GM13976 (cell line): ENCODE measurements at regions not wholly inside any gene's neighbourhood (a gene's known extent, or its start where the extent isn't known, plus 50 kb on each side); places are given as distances from the start of the nearest gene placed in this dataset.

Experiments used
- DNase-seq: peaks from one replicate; pipeline ENCODE4 v3.0.0; 2012; ENCODE audit warnings: low spot score
- in situ Hi-C: fragments of 300-500 bp; cut with MboI; formaldehyde crosslinking; loops from one replicate; pipeline ENCODE4 v1.12.0; 2022; ENCODE audit warnings: low sequenced_read_pairs, mixed read lengths, inconsistent platforms; ENCODE audit not compliant: unreplicated experiment
- TF ChIP-seq, protein P1 (sequence below): IDR thresholded peaks from 2 replicates; pipeline ENCODE4 v1.5.1; 2012; ENCODE audit warnings: borderline replicate concordance, mild to moderate bottlenecking; ENCODE audit not compliant: insufficient read depth; ENCODE audit errors: extremely low read depth, missing control alignments, control extremely low read depth

- DNase-seq: no peak
- in situ Hi-C loops: no loop called here
These were observed 73.9 kb downstream of the PRLHR start for GRCh38 chr10:118521415-118522117.

GRCh38 chr10:118520116-118520742, 75.2 kb downstream of the PRLHR start:
- TF ChIP-seq, protein P1, sequence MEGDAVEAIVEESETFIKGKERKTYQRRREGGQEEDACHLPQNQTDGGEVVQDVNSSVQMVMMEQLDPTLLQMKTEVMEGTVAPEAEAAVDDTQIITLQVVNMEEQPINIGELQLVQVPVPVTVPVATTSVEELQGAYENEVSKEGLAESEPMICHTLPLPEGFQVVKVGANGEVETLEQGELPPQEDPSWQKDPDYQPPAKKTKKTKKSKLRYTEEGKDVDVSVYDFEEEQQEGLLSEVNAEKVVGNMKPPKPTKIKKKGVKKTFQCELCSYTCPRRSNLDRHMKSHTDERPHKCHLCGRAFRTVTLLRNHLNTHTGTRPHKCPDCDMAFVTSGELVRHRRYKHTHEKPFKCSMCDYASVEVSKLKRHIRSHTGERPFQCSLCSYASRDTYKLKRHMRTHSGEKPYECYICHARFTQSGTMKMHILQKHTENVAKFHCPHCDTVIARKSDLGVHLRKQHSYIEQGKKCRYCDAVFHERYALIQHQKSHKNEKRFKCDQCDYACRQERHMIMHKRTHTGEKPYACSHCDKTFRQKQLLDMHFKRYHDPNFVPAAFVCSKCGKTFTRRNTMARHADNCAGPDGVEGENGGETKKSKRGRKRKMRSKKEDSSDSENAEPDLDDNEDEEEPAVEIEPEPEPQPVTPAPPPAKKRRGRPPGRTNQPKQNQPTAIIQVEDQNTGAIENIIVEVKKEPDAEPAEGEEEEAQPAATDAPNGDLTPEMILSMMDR: no peak
- in situ Hi-C loops: no loop called here
- DNase-seq: no peak

More at GRCh38 chr10:118521415-118522117, 73.9 kb downstream of the PRLHR start:
- TF ChIP-seq, protein P1: no peak

DNA sequence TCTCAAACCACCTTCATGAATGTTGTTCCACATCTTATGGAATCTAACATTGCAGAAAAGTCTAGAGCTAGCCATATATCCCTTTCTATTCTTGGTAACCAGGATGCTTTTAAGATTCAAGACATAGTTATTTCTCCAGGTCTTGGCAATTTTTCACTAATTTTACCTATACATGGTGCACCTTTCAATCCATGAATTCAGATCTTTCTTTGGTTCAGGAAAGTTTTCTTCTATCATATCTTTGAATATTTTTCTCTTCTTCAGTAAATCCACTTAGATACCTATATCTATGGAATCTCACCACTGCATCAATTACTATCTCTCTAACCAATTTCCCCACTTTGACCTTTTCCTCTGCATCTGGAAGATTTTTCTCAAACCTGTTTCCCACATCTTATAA, 77.4 kb downstream of the PRLHR start:
- in situ Hi-C loops: no loop called here
- TF ChIP-seq, protein P1: no peak
- DNase-seq: no peak

GRCh38 chr10:118516716-118517115, 78.7 kb downstream of the PRLHR start:
- no peak for DNase-seq
- in situ Hi-C loops: no loop called here
- TF ChIP-seq, protein P1: no peak

DNA sequence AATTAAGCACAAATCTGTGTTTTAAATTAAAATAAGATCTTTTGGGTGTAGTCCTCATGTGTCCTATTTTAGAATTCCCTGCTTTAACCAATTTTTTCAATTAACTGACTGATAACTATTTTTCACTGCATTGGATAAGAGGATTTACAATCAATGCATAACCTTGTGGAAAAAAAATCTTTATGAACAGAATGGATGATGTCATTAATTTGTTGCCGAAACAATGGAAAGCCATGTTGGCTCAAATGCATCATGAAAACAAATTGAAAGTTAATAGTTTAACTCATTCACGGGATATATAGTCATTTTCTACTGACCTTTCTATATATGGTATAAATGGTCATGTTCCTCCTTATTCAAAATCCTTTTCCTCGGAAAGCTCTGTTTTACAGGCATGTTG, 82.3 kb downstream of the PRLHR start:
- TF ChIP-seq, protein P1: no peak
- DNase-seq: no peak
- in situ Hi-C loops: no loop called here

- in situ Hi-C loops: no loop called here
- DNase-seq: no peak
- TF ChIP-seq, protein P1: no peak
These were observed 83.7 kb downstream of the PRLHR start for GRCh38 chr10:118511711-118512110.

DNA sequence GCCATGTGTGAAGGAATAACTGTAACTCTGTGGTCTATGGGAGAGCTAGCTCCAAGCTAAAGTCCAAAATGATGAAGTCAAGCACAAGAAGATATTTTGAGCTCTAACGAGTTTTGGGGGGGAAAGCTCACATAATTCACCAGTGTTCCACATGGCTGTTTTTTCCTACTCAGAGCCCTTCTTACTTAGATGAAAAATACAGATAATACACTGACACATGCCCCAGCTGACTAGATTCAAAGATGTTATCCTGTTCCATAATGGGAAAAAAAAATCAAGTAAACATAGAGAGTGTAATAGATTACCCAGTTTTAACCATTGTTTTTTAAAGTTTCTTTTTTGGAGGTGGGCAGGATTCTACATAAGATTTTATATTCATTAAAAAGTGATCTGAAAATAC, 86.6 kb downstream of the PRLHR start:
- in situ Hi-C loops: no loop called here
- no peak for DNase-seq
- TF ChIP-seq, protein P1: no peak
